Left ventricle myocardium inferior (tissue), 1 donor: ENCODE measurements at regions not wholly inside any gene's neighbourhood (a gene's known extent, or its start where the extent isn't known, plus 50 kb on each side); places are given as distances from the start of the nearest gene placed in this dataset.

Experiments used
- DNase-seq: peaks from one replicate; pipeline ENCODE4 v3.0.0-alpha.2; 2020
- H3K27ac ChIP-seq: fragments of 200-600 bp; replicated peaks from 2 replicates; pipeline ENCODE4 v1.8.0; 2021
- H3K27me3 ChIP-seq: fragments of 200-600 bp; 2 replicates; pipeline ENCODE4 v1.8.0; 2021; ENCODE audit warnings: low read depth
- H3K36me3 ChIP-seq: fragments of 200-600 bp; 2 replicates; pipeline ENCODE4 v1.8.0; 2021
- H3K4me1 ChIP-seq: fragments of 200-600 bp; 2 replicates; pipeline ENCODE4 v1.8.0; 2021
- H3K4me3 ChIP-seq: fragments of 200-600 bp; 2 replicates; pipeline ENCODE4 v1.8.0; 2021; ENCODE audit warnings: mild to moderate bottlenecking, moderate library complexity
- H3K9me3 ChIP-seq: fragments of 200-600 bp; replicated peaks from 2 replicates; pipeline ENCODE4 v1.8.0; 2021
- CTCF ChIP-seq: fragments of 200-600 bp; IDR thresholded peaks from 2 replicates; pipeline ENCODE4 v1.8.0; 2021; ENCODE audit warnings: antibody characterized with exemption, mild to moderate bottlenecking, borderline replicate concordance
- intact Hi-C: fragments of 100-400 bp; cut with micrococcal nuclease; formaldehyde crosslinking; loops from one replicate; pipeline ENCODE4 v1.11.0; 2022
- donor health status: DM: no; HTN: yes; CAD: no; lungs with severe emphysema.

- Histone ChIP-seq H3K27ac (no peak overlapping the region), H3K4me3 (no peak overlapping the region), H3K27me3 (peaks cover 4% of the 10 kb centered on the region), H3K4me1 (no peaks in the 10 kb centered on the region), H3K9me3 (no peaks in the 10 kb centered on the region), H3K36me3 (no peaks in the 10 kb centered on the region)
- TF ChIP-seq CTCF: no peak
- intact Hi-C loops: no loop called here
- DNase-seq: no peak
These were observed 68.9 kb downstream of the CCDC185 start for GRCh38 chr1:223462047-223462630.

GRCh38 chr1:223462866-223463404 is 69.7 kb downstream of the CCDC185 start:
- H3K9me3 ChIP-seq: no peaks in the 10 kb centered on the region

GRCh38 chr1:223466151-223466550 is 72.9 kb downstream of the CCDC185 start:
- Histone ChIP-seq H3K36me3 (no peaks in the 10 kb centered on the region), H3K4me1 (no peaks in the 10 kb centered on the region), H3K9me3 (no peaks in the 10 kb centered on the region), H3K27ac (no peak overlapping the region), H3K4me3 (no peak overlapping the region), H3K27me3 (peaks cover 6% of the 10 kb centered on the region)
- no peak for TF ChIP-seq CTCF
- no peak for DNase-seq
- intact Hi-C loops: no loop called here

More at GRCh38 chr1:223462866-223463404, 69.7 kb downstream of the CCDC185 start:
- H3K4me1 ChIP-seq: no peaks in the 10 kb centered on the region
- TF ChIP-seq CTCF: no peak
- no peaks in the 10 kb centered on the region for H3K36me3 ChIP-seq
- peaks cover 4% of the 10 kb centered on the region for H3K27me3 ChIP-seq
- DNase-seq: no peak
- intact Hi-C loops: no loop called here
- no peak overlapping the region for H3K27ac ChIP-seq
- no peak overlapping the region for H3K4me3 ChIP-seq

GRCh38 chr1:223471566-223471965 is 78.4 kb downstream of the CCDC185 start:
- H3K9me3 ChIP-seq: no peaks in the 10 kb centered on the region
- no peaks in the 10 kb centered on the region for H3K4me1 ChIP-seq
- H3K4me3 ChIP-seq: no peak overlapping the region
- no peak for DNase-seq
- TF ChIP-seq CTCF: no peak
- H3K36me3 ChIP-seq: no peaks in the 10 kb centered on the region
- peaks cover 32% of the 10 kb centered on the region for H3K27me3 ChIP-seq
- H3K27ac ChIP-seq: no peak overlapping the region
- intact Hi-C loops: no loop called here

GRCh38 chr1:223472057-223472456 is 78.8 kb downstream of the CCDC185 start:
- TF ChIP-seq CTCF: no peak
- intact Hi-C loops: no loop called here
- Histone ChIP-seq H3K27me3 (peaks cover 32% of the 10 kb centered on the region), H3K36me3 (no peaks in the 10 kb centered on the region), H3K9me3 (no peaks in the 10 kb centered on the region), H3K4me1 (no peaks in the 10 kb centered on the region), H3K4me3 (no peak overlapping the region), H3K27ac (no peak overlapping the region)
- no peak for DNase-seq
